WTC11 (cell line): ENCODE measurements at regions not wholly inside any gene's neighbourhood (a gene's known extent, or its start where the extent isn't known, plus 50 kb on each side); places are given as distances from the start of the nearest gene placed in this dataset.

Source experiments
- CREM ChIP-seq: sonication (generic); formaldehyde crosslinking; IDR thresholded peaks from 2 replicates; pipeline ENCODE4 v1.8.1; 2022; ENCODE audit warnings: mild to moderate bottlenecking, missing genetic modification reagents, moderate library complexity
- HMGA2 ChIP-seq: fragments of 250-450 bp; sonication (Bioruptor Pico); IDR thresholded peaks from 2 replicates; pipeline ENCODE4 v1.4.0; 2021; ENCODE audit warnings: mild to moderate bottlenecking, moderate library complexity
- TCF7 ChIP-seq: sonication (generic); formaldehyde crosslinking; IDR thresholded peaks from 2 replicates; pipeline ENCODE4 v1.8.0; 2022; ENCODE audit warnings: mild to moderate bottlenecking, low read depth, missing genetic modification reagents, moderate library complexity
- TEAD4 ChIP-seq: sonication (generic); formaldehyde crosslinking; IDR thresholded peaks from 2 replicates; pipeline ENCODE4 v1.8.0; 2022; ENCODE audit warnings: mild to moderate bottlenecking, missing genetic modification reagents
- ZNF232 ChIP-seq: sonication (generic); formaldehyde crosslinking; IDR thresholded peaks from 2 replicates; pipeline ENCODE4 v1.8.0; 2022; ENCODE audit warnings: mild to moderate bottlenecking, missing genetic modification reagents
- TF ChIP-seq, protein P1 (sequence below): sonication (generic); formaldehyde crosslinking; IDR thresholded peaks from 2 replicates; pipeline ENCODE4 v1.8.1; 2023; ENCODE audit warnings: mild to moderate bottlenecking, moderate library complexity, missing genetic modification reagents
- TF ChIP-seq, protein P2 (sequence below): sonication (generic); formaldehyde crosslinking; IDR thresholded peaks from 2 replicates; pipeline ENCODE4 v1.8.1; 2022; ENCODE audit warnings: mild to moderate bottlenecking, moderate library complexity, missing genetic modification reagents
- TF ChIP-seq, protein P3 (sequence below): fragments of 200-600 bp; IDR thresholded peaks from 2 replicates; pipeline ENCODE4 v1.8.0; 2022; ENCODE audit warnings: antibody characterized with exemption
- TF ChIP-seq, protein P4 (sequence below): sonication (generic); formaldehyde crosslinking; IDR thresholded peaks from 2 replicates; pipeline ENCODE4 v1.8.1; 2022; ENCODE audit warnings: low read depth, mild to moderate bottlenecking, moderate library complexity, missing genetic modification reagents, borderline replicate concordance
- TF ChIP-seq, protein P5 (sequence below): fragments of 250-450 bp; sonication (Bioruptor Pico); IDR thresholded peaks from 2 replicates; pipeline ENCODE4 v1.9.0; 2021; ENCODE audit warnings: mild to moderate bottlenecking, borderline replicate concordance

DNA sequence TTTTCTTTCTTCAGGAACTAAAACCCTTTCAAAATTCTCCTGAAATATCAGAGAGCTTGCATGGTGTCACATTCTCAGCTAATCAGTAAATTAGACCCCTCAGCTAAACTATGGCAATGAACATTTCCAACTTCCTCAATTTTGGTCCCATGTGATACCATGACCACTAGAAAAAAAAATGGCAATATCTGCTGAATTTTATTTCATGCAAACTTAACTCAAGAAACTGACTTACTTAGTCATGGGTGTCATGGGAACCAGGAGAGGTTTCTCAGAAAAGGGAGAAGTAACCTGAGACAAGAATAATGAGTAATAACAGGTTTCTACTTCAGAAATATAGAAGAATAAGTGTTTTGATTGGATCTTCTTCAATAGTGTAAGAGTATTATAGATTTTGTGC, 784.6 kb upstream of the ALCAM start:
- TF ChIP-seq, protein P1, sequence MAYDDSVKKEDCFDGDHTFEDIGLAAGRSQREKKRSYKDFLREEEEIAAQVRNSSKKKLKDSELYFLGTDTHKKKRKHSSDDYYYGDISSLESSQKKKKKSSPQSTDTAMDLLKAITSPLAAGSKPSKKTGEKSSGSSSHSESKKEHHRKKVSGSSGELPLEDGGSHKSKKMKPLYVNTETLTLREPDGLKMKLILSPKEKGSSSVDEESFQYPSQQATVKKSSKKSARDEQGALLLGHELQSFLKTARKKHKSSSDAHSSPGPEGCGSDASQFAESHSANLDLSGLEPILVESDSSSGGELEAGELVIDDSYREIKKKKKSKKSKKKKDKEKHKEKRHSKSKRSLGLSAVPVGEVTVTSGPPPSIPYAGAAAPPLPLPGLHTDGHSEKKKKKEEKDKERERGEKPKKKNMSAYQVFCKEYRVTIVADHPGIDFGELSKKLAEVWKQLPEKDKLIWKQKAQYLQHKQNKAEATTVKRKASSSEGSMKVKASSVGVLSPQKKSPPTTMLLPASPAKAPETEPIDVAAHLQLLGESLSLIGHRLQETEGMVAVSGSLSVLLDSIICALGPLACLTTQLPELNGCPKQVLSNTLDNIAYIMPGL (CRISPR knock-in tag): no peak
- TF ChIP-seq, protein P2, sequence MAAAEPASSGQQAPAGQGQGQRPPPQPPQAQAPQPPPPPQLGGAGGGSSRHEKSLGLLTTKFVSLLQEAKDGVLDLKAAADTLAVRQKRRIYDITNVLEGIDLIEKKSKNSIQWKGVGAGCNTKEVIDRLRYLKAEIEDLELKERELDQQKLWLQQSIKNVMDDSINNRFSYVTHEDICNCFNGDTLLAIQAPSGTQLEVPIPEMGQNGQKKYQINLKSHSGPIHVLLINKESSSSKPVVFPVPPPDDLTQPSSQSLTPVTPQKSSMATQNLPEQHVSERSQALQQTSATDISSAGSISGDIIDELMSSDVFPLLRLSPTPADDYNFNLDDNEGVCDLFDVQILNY (CRISPR knock-in tag): no peak
- TF ChIP-seq TEAD4: no peak
- no peak for TF ChIP-seq ZNF232
- no peak for TF ChIP-seq CREM (CRISPR knock-in tag)
- TF ChIP-seq, protein P3, sequence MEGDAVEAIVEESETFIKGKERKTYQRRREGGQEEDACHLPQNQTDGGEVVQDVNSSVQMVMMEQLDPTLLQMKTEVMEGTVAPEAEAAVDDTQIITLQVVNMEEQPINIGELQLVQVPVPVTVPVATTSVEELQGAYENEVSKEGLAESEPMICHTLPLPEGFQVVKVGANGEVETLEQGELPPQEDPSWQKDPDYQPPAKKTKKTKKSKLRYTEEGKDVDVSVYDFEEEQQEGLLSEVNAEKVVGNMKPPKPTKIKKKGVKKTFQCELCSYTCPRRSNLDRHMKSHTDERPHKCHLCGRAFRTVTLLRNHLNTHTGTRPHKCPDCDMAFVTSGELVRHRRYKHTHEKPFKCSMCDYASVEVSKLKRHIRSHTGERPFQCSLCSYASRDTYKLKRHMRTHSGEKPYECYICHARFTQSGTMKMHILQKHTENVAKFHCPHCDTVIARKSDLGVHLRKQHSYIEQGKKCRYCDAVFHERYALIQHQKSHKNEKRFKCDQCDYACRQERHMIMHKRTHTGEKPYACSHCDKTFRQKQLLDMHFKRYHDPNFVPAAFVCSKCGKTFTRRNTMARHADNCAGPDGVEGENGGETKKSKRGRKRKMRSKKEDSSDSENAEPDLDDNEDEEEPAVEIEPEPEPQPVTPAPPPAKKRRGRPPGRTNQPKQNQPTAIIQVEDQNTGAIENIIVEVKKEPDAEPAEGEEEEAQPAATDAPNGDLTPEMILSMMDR: no peak
- TF ChIP-seq, protein P4, sequence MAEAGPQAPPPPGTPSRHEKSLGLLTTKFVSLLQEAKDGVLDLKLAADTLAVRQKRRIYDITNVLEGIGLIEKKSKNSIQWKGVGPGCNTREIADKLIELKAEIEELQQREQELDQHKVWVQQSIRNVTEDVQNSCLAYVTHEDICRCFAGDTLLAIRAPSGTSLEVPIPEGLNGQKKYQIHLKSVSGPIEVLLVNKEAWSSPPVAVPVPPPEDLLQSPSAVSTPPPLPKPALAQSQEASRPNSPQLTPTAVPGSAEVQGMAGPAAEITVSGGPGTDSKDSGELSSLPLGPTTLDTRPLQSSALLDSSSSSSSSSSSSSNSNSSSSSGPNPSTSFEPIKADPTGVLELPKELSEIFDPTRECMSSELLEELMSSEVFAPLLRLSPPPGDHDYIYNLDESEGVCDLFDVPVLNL: no peak
- no peak for TF ChIP-seq HMGA2 (CRISPR knock-in tag)
- TF ChIP-seq TCF7 (CRISPR knock-in tag): no peak
- TF ChIP-seq, protein P5, sequence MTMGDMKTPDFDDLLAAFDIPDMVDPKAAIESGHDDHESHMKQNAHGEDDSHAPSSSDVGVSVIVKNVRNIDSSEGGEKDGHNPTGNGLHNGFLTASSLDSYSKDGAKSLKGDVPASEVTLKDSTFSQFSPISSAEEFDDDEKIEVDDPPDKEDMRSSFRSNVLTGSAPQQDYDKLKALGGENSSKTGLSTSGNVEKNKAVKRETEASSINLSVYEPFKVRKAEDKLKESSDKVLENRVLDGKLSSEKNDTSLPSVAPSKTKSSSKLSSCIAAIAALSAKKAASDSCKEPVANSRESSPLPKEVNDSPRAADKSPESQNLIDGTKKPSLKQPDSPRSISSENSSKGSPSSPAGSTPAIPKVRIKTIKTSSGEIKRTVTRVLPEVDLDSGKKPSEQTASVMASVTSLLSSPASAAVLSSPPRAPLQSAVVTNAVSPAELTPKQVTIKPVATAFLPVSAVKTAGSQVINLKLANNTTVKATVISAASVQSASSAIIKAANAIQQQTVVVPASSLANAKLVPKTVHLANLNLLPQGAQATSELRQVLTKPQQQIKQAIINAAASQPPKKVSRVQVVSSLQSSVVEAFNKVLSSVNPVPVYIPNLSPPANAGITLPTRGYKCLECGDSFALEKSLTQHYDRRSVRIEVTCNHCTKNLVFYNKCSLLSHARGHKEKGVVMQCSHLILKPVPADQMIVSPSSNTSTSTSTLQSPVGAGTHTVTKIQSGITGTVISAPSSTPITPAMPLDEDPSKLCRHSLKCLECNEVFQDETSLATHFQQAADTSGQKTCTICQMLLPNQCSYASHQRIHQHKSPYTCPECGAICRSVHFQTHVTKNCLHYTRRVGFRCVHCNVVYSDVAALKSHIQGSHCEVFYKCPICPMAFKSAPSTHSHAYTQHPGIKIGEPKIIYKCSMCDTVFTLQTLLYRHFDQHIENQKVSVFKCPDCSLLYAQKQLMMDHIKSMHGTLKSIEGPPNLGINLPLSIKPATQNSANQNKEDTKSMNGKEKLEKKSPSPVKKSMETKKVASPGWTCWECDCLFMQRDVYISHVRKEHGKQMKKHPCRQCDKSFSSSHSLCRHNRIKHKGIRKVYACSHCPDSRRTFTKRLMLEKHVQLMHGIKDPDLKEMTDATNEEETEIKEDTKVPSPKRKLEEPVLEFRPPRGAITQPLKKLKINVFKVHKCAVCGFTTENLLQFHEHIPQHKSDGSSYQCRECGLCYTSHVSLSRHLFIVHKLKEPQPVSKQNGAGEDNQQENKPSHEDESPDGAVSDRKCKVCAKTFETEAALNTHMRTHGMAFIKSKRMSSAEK (CRISPR knock-in tag): no peak
